ENCODE measurements at regions not wholly inside any gene's neighbourhood (a gene's known extent, or its start where the extent isn't known, plus 50 kb on each side); places are given as distances from the start of the nearest gene placed in this dataset.

DNA sequence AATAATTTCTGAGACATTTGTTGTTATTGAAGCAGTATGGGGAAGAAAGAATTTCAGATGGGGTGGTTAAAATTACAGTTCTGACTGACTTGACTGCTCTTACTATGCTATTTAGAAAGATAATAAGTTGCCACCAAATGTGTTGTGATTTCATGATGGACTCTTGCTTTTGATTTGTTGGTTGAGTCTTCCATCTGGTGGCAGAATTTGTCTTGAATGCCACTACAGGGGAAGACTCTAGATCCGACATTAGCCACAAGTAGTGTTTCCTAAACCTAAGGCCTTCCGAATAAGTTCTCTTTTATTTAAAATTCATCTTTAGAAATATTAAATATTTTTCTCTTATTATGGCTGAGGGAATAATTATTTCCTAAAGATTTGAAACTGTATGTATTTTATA is 190.9 kb upstream of the ADGRL4 start:
- DNase-seq (ENCODE audit: low read depth in 1 of 2, low spot score in 1 of 2) = no peak
- TF ChIP-seq GABPA (IDR thresholded peaks at IDR 0.05; ENCODE audit: low read depth) = no peak
- no peak for TF ChIP-seq SPI1 (IDR thresholded peaks at IDR 0.05; ENCODE audit: borderline replicate concordance, low read depth)
- TF ChIP-seq, protein P1, sequence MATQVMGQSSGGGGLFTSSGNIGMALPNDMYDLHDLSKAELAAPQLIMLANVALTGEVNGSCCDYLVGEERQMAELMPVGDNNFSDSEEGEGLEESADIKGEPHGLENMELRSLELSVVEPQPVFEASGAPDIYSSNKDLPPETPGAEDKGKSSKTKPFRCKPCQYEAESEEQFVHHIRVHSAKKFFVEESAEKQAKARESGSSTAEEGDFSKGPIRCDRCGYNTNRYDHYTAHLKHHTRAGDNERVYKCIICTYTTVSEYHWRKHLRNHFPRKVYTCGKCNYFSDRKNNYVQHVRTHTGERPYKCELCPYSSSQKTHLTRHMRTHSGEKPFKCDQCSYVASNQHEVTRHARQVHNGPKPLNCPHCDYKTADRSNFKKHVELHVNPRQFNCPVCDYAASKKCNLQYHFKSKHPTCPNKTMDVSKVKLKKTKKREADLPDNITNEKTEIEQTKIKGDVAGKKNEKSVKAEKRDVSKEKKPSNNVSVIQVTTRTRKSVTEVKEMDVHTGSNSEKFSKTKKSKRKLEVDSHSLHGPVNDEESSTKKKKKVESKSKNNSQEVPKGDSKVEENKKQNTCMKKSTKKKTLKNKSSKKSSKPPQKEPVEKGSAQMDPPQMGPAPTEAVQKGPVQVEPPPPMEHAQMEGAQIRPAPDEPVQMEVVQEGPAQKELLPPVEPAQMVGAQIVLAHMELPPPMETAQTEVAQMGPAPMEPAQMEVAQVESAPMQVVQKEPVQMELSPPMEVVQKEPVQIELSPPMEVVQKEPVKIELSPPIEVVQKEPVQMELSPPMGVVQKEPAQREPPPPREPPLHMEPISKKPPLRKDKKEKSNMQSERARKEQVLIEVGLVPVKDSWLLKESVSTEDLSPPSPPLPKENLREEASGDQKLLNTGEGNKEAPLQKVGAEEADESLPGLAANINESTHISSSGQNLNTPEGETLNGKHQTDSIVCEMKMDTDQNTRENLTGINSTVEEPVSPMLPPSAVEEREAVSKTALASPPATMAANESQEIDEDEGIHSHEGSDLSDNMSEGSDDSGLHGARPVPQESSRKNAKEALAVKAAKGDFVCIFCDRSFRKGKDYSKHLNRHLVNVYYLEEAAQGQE (IDR thresholded peaks at IDR 0.05; ENCODE audit: insufficient replicate concordance, low read depth) = no peak
- no peak for TF ChIP-seq POLR2AphosphoS5 (IDR thresholded peaks at IDR 0.05; ENCODE audit: low read depth)
- no peak for TF ChIP-seq CTCF (IDR thresholded peaks at IDR 0.05; ENCODE audit: insufficient read depth, low read length)

DNA sequence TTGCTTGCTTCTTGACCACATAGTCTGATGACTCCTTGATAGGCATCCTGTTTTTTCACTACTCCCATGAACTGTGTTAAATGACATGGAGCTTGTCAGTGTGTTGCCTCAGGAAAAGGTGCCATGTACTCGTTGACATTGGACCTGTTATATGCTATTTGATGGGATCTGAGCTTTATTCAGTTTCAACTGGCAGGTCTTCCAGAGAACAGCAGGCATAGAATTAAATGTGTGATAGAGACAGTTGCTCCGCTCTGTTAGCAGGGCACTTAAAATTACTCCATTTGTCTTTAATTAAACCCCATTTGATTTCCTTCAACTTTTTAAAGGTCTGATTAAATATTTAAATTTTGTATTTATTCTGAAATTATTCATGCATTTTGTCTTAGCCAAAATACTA is 189.7 kb upstream of the ADGRL4 start:
- no peak for DNase-seq (ENCODE audit: low read depth in 1 of 2, low spot score in 1 of 2)
- Histone ChIP-seq H3K27me3 (ENCODE audit: insufficient read depth, poor library complexity, severe bottlenecking) (no peaks in the 10 kb centered on the region), H3K4me3 (replicated peaks; ENCODE audit: insufficient read depth, low read length) (no peak overlapping the region), H3K27ac (replicated peaks) (no peak overlapping the region)
- TF ChIP-seq CTCF (IDR thresholded peaks at IDR 0.05; ENCODE audit: insufficient read depth, low read length) = no peak
- no peak for TF ChIP-seq POLR2AphosphoS5 (IDR thresholded peaks at IDR 0.05; ENCODE audit: low read depth)
- TF ChIP-seq, protein P1 (IDR thresholded peaks at IDR 0.05; ENCODE audit: insufficient replicate concordance, low read depth) = no peak
- no peak for TF ChIP-seq GABPA (IDR thresholded peaks at IDR 0.05; ENCODE audit: low read depth)
- TF ChIP-seq SPI1 (IDR thresholded peaks at IDR 0.05; ENCODE audit: borderline replicate concordance, low read depth) = no peak

More for the DNA sequence above, 190.9 kb upstream of the ADGRL4 start:
- Histone ChIP-seq H3K4me3 (replicated peaks; ENCODE audit: insufficient read depth, low read length) (no peak overlapping the region), H3K27ac (replicated peaks) (no peak overlapping the region), H3K27me3 (ENCODE audit: insufficient read depth, poor library complexity, severe bottlenecking) (no peaks in the 10 kb centered on the region)

- no peak overlapping the region for H3K27ac ChIP-seq (replicated peaks)
- no peak for DNase-seq (ENCODE audit: low read depth in 1 of 2, low spot score in 1 of 2)
- no peak for TF ChIP-seq SPI1 (IDR thresholded peaks at IDR 0.05; ENCODE audit: borderline replicate concordance, low read depth)
- TF ChIP-seq, protein P1 (IDR thresholded peaks at IDR 0.05; ENCODE audit: insufficient replicate concordance, low read depth) = no peak
- no peak for TF ChIP-seq CTCF (IDR thresholded peaks at IDR 0.05; ENCODE audit: insufficient read depth, low read length)
- TF ChIP-seq POLR2AphosphoS5 (IDR thresholded peaks at IDR 0.05; ENCODE audit: low read depth) = no peak
- no peak for TF ChIP-seq GABPA (IDR thresholded peaks at IDR 0.05; ENCODE audit: low read depth)
- H3K27me3 ChIP-seq (ENCODE audit: insufficient read depth, poor library complexity, severe bottlenecking) = no peaks in the 10 kb centered on the region
- no peak overlapping the region for H3K4me3 ChIP-seq (replicated peaks; ENCODE audit: insufficient read depth, low read length)
Measured at GRCh38 chr1:79193211-79194079, 186.9 kb upstream of the ADGRL4 start.
